Testis (tissue), 2 donors: ENCODE measurements at regions not wholly inside any gene's neighbourhood (a gene's known extent, or its start where the extent isn't known, plus 50 kb on each side); places are given as distances from the start of the nearest gene placed in this dataset.

Source experiments
- POLR2A ChIP-seq: fragments of 450-650 bp; IDR thresholded peaks from one replicate; pipeline ENCODE4 v1.6.1; 2017; ENCODE audit warnings: antibody characterized with exemption, mild to moderate bottlenecking, moderate library complexity
- TF ChIP-seq, protein P1 (sequence below), 3 experiments: fragments of 450-650 bp in 2 of 3; fragments of 200-600 bp in 1 of 3; sonication (generic) in 1 of 3; IDR thresholded peaks; one replicate each; pipeline ENCODE4 v1.5.1; 2016 to 2019; ENCODE audit warnings: antibody characterized with exemption in 3 of 3, mild to moderate bottlenecking in 2 of 3, moderate library complexity in 1 of 3

GRCh38 chr10:123494301-123494808, 171.8 kb upstream of the GPR26 start:
- TF ChIP-seq, protein P1, sequence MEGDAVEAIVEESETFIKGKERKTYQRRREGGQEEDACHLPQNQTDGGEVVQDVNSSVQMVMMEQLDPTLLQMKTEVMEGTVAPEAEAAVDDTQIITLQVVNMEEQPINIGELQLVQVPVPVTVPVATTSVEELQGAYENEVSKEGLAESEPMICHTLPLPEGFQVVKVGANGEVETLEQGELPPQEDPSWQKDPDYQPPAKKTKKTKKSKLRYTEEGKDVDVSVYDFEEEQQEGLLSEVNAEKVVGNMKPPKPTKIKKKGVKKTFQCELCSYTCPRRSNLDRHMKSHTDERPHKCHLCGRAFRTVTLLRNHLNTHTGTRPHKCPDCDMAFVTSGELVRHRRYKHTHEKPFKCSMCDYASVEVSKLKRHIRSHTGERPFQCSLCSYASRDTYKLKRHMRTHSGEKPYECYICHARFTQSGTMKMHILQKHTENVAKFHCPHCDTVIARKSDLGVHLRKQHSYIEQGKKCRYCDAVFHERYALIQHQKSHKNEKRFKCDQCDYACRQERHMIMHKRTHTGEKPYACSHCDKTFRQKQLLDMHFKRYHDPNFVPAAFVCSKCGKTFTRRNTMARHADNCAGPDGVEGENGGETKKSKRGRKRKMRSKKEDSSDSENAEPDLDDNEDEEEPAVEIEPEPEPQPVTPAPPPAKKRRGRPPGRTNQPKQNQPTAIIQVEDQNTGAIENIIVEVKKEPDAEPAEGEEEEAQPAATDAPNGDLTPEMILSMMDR (IDR thresholded peaks at IDR 0.05): no peak
- no peak for TF ChIP-seq POLR2A
